ENCODE measurements at regions not wholly inside any gene's neighbourhood (a gene's known extent, or its start where the extent isn't known, plus 50 kb on each side); places are given as distances from the start of the nearest gene placed in this dataset.
A peak's percentile ranks its signal among the peaks of the same experiment; 100 is the strongest.

DNA sequence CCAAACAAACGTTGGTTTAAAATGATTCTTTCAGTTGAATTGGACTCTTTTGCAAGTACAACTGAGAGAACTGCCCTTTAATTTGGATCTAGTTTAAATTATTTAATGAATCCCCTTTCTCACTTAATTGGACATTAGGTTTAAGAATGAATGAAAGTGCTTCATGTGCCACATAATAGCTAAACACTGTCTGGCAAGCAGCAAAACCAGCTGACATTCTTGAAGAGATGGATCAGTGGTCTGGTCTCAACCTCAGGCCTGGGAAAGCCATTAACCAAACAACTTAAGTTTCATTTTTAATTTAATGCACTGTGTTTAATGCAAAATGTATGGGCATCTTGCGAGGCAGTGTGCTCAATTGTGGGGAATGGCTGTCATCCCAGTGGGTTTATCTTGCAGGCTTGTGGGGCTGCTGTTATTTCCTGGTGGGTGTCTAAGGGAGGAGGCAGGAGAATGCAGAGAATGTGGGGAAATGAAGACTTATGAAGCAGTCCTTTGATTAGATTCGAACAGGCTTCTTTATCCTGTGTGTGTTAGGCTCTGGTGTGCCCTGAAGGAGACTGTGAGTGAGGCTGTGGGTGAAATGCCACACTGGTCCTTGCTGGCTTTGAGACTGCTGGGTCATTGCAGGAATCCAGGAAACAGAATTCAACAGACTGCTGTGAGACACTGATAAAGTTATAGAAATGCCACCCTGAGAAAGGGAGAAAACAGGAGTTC is 144.1 kb upstream of the PELI2 start:
- intact Hi-C loops (cut with micrococcal nuclease; ENCODE audit: unreplicated experiment): loop anchor here (10.0 kb wide), 1 partner anchor 169 kb away; no protein-coding TSS in a partner anchor
- Mint-ChIP-seq H3K4me3 (ENCODE audit: low read depth, unreplicated experiment) (no peak overlapping the region), H3K27ac (ENCODE audit: unreplicated experiment) (no peak overlapping the region), H3K9me3 (ENCODE audit: low read depth, unreplicated experiment) (peaks cover 5% of the 10 kb centered on the region), H3K27me3 (ENCODE audit: unreplicated experiment) (no peaks in the 10 kb centered on the region), H3K36me3 (ENCODE audit: insufficient read depth, unreplicated experiment) (no peaks in the 10 kb centered on the region), H3K4me1 (ENCODE audit: low read depth, unreplicated experiment) (peaks cover 28% of the 10 kb centered on the region)
- peak; percentile 28 for DNase-seq
- TF ChIP-seq, protein P1, sequence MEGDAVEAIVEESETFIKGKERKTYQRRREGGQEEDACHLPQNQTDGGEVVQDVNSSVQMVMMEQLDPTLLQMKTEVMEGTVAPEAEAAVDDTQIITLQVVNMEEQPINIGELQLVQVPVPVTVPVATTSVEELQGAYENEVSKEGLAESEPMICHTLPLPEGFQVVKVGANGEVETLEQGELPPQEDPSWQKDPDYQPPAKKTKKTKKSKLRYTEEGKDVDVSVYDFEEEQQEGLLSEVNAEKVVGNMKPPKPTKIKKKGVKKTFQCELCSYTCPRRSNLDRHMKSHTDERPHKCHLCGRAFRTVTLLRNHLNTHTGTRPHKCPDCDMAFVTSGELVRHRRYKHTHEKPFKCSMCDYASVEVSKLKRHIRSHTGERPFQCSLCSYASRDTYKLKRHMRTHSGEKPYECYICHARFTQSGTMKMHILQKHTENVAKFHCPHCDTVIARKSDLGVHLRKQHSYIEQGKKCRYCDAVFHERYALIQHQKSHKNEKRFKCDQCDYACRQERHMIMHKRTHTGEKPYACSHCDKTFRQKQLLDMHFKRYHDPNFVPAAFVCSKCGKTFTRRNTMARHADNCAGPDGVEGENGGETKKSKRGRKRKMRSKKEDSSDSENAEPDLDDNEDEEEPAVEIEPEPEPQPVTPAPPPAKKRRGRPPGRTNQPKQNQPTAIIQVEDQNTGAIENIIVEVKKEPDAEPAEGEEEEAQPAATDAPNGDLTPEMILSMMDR (IDR thresholded peaks at IDR 0.05; ENCODE audit: unreplicated experiment): no peak
- CTCF ChIA-PET: no interaction called here
- BruUV-seq (replicated peaks): no TSS peak

DNA sequence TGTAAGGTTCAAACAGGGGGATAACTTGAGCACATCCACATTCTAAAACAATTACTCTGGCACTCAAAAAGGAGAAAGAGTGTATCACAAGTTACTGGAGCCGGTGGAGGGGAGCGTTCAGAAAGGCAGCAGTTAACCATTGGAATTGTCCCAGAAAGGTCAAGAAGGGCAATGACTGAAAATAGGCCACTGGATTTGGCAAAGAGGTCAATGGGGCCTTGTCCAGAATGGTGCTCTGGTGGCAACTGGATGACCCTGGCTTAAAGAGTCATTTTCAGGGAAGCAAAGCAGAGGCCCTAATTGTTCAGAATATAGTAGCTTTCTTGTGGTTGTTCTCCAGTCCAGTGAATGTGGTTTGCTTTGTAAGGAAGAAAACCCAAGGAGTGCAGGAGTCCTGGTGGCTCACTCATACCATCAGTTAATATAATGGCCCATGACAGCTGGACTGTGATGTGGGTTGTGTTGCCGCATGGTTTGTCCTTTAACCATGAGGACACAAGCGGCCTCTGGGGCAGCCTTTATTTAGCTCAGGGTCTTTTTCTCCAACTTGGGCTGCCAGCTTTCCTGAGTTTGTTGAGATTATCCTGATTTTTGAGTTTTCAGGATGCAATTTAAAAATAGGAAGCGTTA is 142.8 kb upstream of the PELI2 start:
- Mint-ChIP-seq H3K4me3 (ENCODE audit: low read depth, unreplicated experiment) (no peak overlapping the region), H3K9me3 (ENCODE audit: low read depth, unreplicated experiment) (peaks cover 9% of the 10 kb centered on the region), H3K27ac (ENCODE audit: unreplicated experiment) (peak overlapping the region; percentile 34), H3K36me3 (ENCODE audit: insufficient read depth, unreplicated experiment) (no peaks in the 10 kb centered on the region), H3K27me3 (ENCODE audit: unreplicated experiment) (no peaks in the 10 kb centered on the region), H3K4me1 (ENCODE audit: low read depth, unreplicated experiment) (peaks cover 28% of the 10 kb centered on the region)
- intact Hi-C loops (cut with micrococcal nuclease; ENCODE audit: unreplicated experiment): loop anchor here (10.0 kb wide), 1 partner anchor 171 kb away; no protein-coding TSS in a partner anchor
- TF ChIP-seq, protein P1 (IDR thresholded peaks at IDR 0.05; ENCODE audit: unreplicated experiment): no peak
- CTCF ChIA-PET: no interaction called here
- no peak for DNase-seq
- BruUV-seq (replicated peaks): no TSS peak

DNA sequence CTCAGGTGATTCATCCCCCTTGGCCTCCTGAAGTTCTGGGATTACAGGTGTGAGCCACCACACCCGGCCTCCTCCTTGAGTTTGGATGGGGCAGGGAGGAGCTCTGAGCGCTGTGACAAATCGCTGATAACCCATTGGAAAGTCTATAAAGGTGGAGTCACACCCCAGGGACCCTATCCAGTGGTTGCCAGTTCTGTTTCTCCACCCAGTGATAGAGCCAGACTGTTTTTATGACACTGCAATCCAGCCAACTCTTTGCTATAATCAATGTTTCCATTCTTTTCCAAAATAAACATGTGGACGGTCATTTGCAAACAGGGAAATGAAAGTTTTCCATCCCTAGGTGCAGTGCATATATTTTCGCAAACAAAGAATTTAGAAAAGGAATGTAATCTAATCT is 142.0 kb upstream of the PELI2 start:
- TF ChIP-seq, protein P1 (IDR thresholded peaks at IDR 0.05; ENCODE audit: unreplicated experiment): no peak
- no peak overlapping the region for H3K4me3 Mint-ChIP-seq (ENCODE audit: low read depth, unreplicated experiment)
- peak; percentile 57 for DNase-seq
- BruUV-seq (replicated peaks): no TSS peak
- peak overlapping the region; percentile 38 for H3K27ac Mint-ChIP-seq (ENCODE audit: unreplicated experiment)
- CTCF ChIA-PET: no interaction called here
- H3K36me3 Mint-ChIP-seq (ENCODE audit: insufficient read depth, unreplicated experiment): no peaks in the 10 kb centered on the region
- peaks cover 28% of the 10 kb centered on the region for H3K4me1 Mint-ChIP-seq (ENCODE audit: low read depth, unreplicated experiment)
- no peaks in the 10 kb centered on the region for H3K27me3 Mint-ChIP-seq (ENCODE audit: unreplicated experiment)
- H3K9me3 Mint-ChIP-seq (ENCODE audit: low read depth, unreplicated experiment): peaks cover 11% of the 10 kb centered on the region
- intact Hi-C loops (cut with micrococcal nuclease; ENCODE audit: unreplicated experiment): loop anchor here (2.0 to 10.0 kb wide), 2 partner anchors 143 to 171 kb away; partner anchors contain the start of gene PELI2

DNA sequence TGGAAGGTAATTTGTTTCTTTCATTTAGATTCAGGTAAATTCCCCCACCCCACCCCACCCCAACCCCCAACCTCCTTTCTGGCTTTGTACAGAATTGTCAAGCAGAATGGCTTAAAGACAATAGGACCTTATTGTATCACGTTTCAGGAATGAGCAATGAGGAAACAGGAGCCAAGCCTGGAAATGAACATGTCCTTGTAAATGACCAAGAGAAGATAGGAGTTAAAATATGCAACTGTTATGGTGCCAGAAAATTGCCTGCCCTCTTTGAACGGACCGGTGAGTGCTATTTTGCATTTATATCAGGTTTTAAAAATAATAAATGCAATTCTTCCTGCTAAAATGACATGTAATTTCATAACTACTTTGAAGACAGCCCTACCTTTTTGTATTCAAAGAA is 141.6 kb upstream of the PELI2 start:
- Mint-ChIP-seq H3K9me3 (ENCODE audit: low read depth, unreplicated experiment) (peaks cover 11% of the 10 kb centered on the region), H3K4me3 (ENCODE audit: low read depth, unreplicated experiment) (no peak overlapping the region), H3K27me3 (ENCODE audit: unreplicated experiment) (no peaks in the 10 kb centered on the region), H3K27ac (ENCODE audit: unreplicated experiment) (peak overlapping the region; percentile 38), H3K4me1 (ENCODE audit: low read depth, unreplicated experiment) (peaks cover 28% of the 10 kb centered on the region), H3K36me3 (ENCODE audit: insufficient read depth, unreplicated experiment) (no peaks in the 10 kb centered on the region)
- TF ChIP-seq, protein P1 (IDR thresholded peaks at IDR 0.05; ENCODE audit: unreplicated experiment): no peak
- intact Hi-C loops (cut with micrococcal nuclease; ENCODE audit: unreplicated experiment): loop anchor here (2.0 to 10.0 kb wide), 2 partner anchors 142 to 172 kb away; partner anchors contain the start of gene PELI2
- CTCF ChIA-PET: no interaction called here
- BruUV-seq (replicated peaks): no TSS peak
- peak; percentile 27 for DNase-seq

Measured in Calu3 (cell line).